GM18858 (cell line): ENCODE measurements at regions not wholly inside any gene's neighbourhood (a gene's known extent, or its start where the extent isn't known, plus 50 kb on each side); places are given as distances from the start of the nearest gene placed in this dataset.

Experiments used
- ATAC-seq: cut with Tn5 transposase; IDR thresholded peaks from one replicate; pipeline ENCODE4 v1.9.1; 2021; ENCODE audit not compliant: unreplicated experiment

DNA sequence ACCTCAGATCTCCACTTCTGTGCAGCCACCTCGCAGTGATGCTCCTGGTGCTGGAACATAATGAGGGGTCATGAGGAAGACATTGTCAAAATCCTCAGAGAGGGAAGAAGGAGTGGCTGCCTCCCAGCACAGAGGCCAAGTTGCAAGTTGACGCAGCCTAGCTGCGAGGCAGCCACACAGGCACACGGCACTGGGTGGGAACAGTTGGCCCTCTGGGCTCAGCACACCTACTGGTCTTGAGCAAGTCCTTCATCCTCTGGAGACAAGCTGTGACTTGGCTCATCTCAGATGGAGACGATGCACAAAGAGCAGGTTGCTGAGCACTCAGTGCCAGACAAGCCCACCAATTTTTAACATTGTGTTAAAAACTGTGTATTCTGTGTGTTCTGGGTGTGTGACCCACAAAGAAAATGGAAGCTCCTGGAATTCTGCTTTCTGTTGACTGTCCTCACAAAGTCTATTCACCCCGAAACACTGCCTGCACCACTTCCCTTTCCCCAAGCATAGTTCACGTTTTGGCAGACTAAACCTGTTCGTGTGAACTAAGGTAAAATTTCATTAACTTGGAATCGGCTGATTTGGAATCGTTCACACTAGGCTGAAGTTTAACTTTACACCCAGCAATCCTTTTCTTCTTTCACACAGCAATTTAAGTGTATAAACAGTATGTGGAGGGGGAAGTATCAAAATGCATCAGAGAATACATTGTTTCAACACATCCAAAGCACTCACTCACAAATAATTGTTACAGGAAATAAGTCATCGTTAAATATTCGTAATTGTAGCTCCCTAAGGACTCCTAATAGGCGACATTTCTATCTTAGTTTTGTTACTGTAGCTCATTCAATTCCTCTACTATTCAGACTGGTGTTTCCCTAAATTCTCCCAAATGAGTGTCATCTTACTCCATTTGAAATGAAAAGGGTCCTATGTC lies 266.6 kb upstream of the ID2 start:
- no peak for ATAC-seq

DNA sequence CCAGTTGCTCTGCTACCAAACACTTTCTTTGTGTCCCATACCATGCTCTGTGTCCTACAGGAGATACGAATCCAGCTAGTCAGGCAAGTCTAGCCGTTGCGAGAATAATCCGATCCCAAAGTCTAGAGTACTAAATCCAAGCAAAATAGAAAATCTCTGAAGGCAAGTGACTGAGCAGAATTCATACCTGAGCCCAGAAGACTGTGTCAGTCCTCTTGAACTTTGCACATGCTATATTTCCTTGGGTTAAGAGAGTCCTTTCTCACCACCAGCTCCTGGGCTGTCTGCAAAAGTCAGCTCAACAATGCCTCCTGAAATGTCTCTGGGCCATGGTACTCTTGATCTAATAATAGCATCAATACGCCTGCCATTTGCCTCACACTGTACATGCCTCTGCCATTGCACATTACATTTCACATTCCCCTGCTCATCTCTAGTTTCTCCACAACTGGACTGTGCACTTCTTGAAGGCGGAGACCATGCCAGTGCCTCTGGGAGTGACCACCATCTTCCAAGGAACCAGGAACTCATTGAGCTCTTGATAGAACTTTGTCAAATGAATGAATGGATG lies 265.8 kb upstream of the ID2 start:
- ATAC-seq, result no peak

GRCh38 chr2:8416849-8417832 lies 264.7 kb upstream of the ID2 start:
- no peak for ATAC-seq

GRCh38 chr2:8418721-8419120 lies 263.1 kb upstream of the ID2 start:
- ATAC-seq, result no peak

DNA sequence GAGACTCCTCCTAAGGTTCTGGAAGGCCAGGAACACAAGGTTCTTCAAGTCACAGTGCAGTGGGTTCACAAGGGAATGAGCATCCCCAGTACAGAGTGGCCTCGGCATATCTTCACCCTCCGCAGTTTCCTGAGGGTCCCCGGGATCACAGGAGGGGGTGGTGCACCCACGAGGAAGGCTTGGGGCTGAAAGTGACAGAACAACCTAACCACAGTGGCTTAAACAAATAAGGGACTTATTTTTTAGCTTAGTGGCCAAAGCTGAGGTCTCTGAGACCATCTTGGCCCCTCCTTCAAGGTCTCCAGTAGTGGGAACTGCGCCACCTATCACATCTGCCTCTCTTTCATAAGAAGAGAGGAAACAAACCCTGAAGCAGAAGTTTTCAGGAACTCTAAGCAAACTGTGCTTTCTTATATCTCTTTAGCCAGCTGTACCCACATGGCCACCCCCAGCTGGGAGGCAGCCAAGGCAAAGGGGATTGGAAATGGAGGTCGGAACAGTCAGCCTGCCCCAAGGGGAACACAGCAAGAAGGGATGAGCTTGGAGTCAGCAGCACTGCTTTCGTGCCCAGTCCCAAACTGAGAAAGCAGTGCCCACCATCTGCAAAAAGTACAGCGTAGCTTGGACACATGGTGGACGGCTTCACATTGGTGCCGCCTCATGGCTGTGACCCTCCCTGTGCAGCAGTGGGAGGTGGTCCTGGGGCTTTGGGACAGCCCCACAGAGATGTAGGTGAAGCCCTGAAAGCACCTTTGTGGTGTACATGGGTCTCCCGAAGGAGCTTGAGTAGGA lies 260.0 kb upstream of the ID2 start:
- ATAC-seq, result peak; percentile 73

- no peak for ATAC-seq
Observed at GRCh38 chr2:8422450-8422800, 259.4 kb upstream of the ID2 start.

GRCh38 chr2:8424997-8425900 lies 256.6 kb upstream of the ID2 start:
- ATAC-seq, result no peak

DNA sequence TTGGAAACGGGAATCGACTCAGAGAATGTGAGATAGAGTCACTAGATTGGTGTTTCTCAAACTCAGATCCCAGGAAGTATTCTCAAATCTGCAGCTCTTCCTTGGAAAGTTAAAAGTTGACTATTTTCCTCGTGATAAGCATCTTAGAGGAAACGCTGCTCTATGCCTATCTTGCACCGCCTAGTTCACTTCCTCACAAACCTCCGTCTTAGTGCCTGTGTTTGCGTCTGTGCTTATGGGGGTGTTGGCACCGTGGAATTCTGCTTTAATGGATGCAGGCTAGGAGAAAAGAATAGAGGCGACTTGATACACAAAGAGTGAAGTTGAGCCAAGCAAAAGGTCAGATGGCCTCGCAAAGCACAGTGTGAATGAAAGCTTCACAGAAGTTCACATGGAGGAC lies 255.3 kb upstream of the ID2 start:
- no peak for ATAC-seq

GRCh38 chr2:8427211-8427610 lies 254.6 kb upstream of the ID2 start:
- no peak for ATAC-seq

GRCh38 chr2:8430628-8431027 lies 251.2 kb upstream of the ID2 start:
- no peak for ATAC-seq

GRCh38 chr2:8431446-8432125 lies 250.3 kb upstream of the ID2 start:
- no peak for ATAC-seq

DNA sequence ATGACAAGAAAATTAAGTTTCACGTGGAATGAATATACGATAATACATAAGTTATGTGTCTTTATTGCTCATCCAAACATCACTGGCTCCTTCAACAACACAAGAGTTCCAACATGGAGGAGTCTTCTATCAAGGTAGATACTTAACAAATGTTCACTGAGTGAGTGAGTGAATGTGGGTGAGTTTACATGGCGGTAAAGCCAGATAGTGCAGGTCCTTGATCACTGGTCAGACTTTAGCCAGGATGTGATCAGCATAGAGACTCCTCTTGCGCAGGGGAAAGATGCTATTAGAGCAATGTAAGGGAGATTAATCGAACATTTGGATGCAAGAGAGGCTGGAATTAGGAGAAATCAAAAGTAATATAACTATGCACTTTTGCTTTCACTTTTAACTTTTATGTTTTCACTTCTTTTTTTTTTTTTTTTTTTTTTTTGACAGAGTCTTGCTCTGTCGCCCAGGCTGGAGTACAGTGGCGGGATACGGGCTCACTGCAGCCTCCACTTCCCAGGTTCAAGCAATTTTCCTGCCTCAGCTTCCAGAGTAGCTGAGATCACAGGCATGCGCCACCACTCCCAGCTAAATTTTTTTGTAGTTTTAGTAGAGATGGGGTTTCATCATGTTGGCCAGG lies 249.0 kb upstream of the ID2 start:
- no peak for ATAC-seq

- ATAC-seq, result no peak
Observed at GRCh38 chr2:8433390-8433789, 248.5 kb upstream of the ID2 start.

DNA sequence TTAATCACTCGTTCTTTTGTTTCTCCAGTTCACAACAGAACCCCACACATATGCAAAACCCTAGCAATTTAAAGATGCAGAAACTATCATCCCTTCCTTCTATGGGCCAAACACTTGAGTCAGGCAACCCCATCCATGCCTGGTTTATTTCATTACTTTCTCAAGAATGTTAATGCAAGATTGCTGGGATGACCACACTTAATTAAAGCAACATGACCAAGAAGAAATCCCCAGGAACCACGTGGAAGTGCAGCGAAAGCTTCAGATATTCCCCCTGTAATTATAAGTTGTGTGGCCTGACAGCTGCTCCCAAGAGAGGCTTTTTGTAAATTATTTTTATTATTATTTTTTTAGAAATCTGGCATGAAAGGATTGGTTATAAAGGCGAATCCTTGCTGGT lies 246.2 kb upstream of the ID2 start:
- ATAC-seq, result no peak

- no peak for ATAC-seq
Observed at GRCh38 chr2:8436585-8436984, 245.3 kb upstream of the ID2 start.

GRCh38 chr2:8437228-8437948 lies 244.5 kb upstream of the ID2 start:
- no peak for ATAC-seq

GRCh38 chr2:8437949-8438400 lies 243.9 kb upstream of the ID2 start:
- ATAC-seq, result no peak

DNA sequence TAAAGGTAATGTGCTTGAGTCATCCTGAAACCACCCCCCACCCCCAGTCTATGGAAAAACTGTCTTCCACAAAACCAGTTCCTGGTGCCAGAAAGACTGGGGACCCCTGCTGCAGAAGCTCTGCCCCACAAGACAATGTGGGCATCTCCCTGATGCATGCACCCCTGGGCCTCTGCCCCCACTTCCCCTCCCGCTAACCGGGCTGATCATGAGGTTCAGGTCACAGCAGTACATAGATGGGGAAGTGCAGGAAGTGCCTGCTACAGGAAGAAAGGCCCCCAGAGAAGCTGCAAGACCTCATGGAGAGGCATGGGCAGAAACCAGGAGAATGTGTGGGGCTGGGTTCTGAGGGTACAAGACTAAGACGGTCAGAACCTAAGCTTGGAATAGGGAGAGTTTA lies 243.4 kb upstream of the ID2 start:
- ATAC-seq, result no peak
